Ovary (tissue), 7 donors: ENCODE measurements at regions not wholly inside any gene's neighbourhood (a gene's known extent, or its start where the extent isn't known, plus 50 kb on each side); places are given as distances from the start of the nearest gene placed in this dataset.

ENCODE experiments used
- DNase-seq, 5 donors: peaks; one replicate each; pipeline ENCODE4 v3.0.0-alpha.2; 2019 to 2020
- H3K27ac ChIP-seq, 2 donors: fragments of 200-600 bp; one replicate each; pipeline versions ENCODE4 v1.5.1 to v1.8.0; 2019 to 2022
- H3K27me3 ChIP-seq: fragments of 200-600 bp; one replicate; pipeline ENCODE4 v1.8.0; 2022
- H3K36me3 ChIP-seq: fragments of 200-600 bp; sonication (generic); one replicate; pipeline ENCODE4 v1.5.1; 2019
- H3K4me1 ChIP-seq: one replicate; pipeline ENCODE4 v1.8.1; 2013; ENCODE audit warnings: mild to moderate bottlenecking, moderate library complexity; ENCODE audit not compliant: insufficient read depth
- H3K4me3 ChIP-seq: fragments of 200-600 bp; sonication (generic); one replicate; pipeline ENCODE4 v1.5.1; 2017
- H3K9me3 ChIP-seq, 2 donors: fragments of 200-600 bp in 1 of 2; sonication (generic) in 1 of 2; one replicate each; pipeline versions ENCODE4 v1.5.1 to v1.8.1; 2013 to 2019; ENCODE audit warnings: mild to moderate bottlenecking in 1 of 2, moderate library complexity in 1 of 2
- CTCF ChIP-seq, 3 donors: fragments of 450-650 bp in 2 of 3; fragments of 200-600 bp in 1 of 3; IDR thresholded peaks; one replicate each; pipeline versions ENCODE4 v1.5.1 to v1.8.0; 2016 to 2022; ENCODE audit warnings: antibody characterized with exemption in 3 of 3, mild to moderate bottlenecking in 1 of 3
- EP300 ChIP-seq: sonication (generic); formaldehyde crosslinking; IDR thresholded peaks from one replicate; pipeline ENCODE4 v1.6.1; 2017; ENCODE audit warnings: antibody characterized with exemption
- POLR2A ChIP-seq: fragments of 450-650 bp; IDR thresholded peaks from one replicate; pipeline ENCODE4 v1.6.1; 2017; ENCODE audit warnings: antibody characterized with exemption, mild to moderate bottlenecking, moderate library complexity
- WGBS, 3 donors: extraction: QIAGEN DNeasy Blood & Tissue Kit in 1 of 3; methylation state at CpG; one replicate each; pipeline versions ENCODE4 v1.1.5 to v1.1.7; 2013 to 2017; 5-methylcytosine and 5-hydroxymethylcytosine counted together
- intact Hi-C, 4 donors: fragments of 100-400 bp; cut with DNase I; formaldehyde crosslinking; loops; one replicate each; pipeline versions ENCODE4 v1.11.0 to v1.15.1; 2022 to 2023
- donor health status: DM: no; HTN: no; CAD: no; lungs with moderate emphysema.
- donor health status: DM: no; HTN: no; CAD: no.
- donor health status: Bipolar disorder and iron deficiency.
- donor health status: DM: no; HTN: no; CAD: no.
- donor health status: DM: yes; HTN: yes; CAD: no.

GRCh38 chr2:15708865-15709820 lies 117.5 kb downstream of the DDX1 start:
- no peak overlapping the region for H3K27ac ChIP-seq

GRCh38 chr2:15711126-15711860 lies 119.6 kb downstream of the DDX1 start:
- WGBS, 3 donors, result 91 to 95% (median 95%) methylated on average over 4 of the region's 4 CpGs
- H3K9me3 ChIP-seq, result no peaks in the 10 kb centered on the region

More at GRCh38 chr2:15708865-15709820, 117.5 kb downstream of the DDX1 start:
- WGBS, 3 donors, result 60 to 67% (median 62%) methylated on average over 11 of the region's 11 CpGs
- no peak for DNase-seq
- intact Hi-C loops, result no loop called here
- no peaks in the 10 kb centered on the region for H3K9me3 ChIP-seq
- no peaks in the 10 kb centered on the region for H3K36me3 ChIP-seq
- peaks cover 8% of the 10 kb centered on the region for H3K4me1 ChIP-seq
- no peak overlapping the region for H3K4me3 ChIP-seq
- H3K27me3 ChIP-seq, result no peaks in the 10 kb centered on the region
- TF ChIP-seq EP300 (no peak), POLR2A (no peak), CTCF (IDR thresholded peaks at IDR 0.05) (no peak)

GRCh38 chr2:15712551-15713342 lies 121.1 kb downstream of the DDX1 start:
- DNase-seq, result no peak
- Histone ChIP-seq H3K9me3 (no peaks in the 10 kb centered on the region), H3K4me1 (no peaks in the 10 kb centered on the region), H3K27ac (no peak overlapping the region), H3K27me3 (no peaks in the 10 kb centered on the region), H3K4me3 (no peak overlapping the region), H3K36me3 (no peaks in the 10 kb centered on the region)
- TF ChIP-seq CTCF (IDR thresholded peaks at IDR 0.05) (no peak), POLR2A (no peak), EP300 (no peak)
- intact Hi-C loops, result no loop called here
- 82 to 85% (median 84%) methylated on average over 7 of the region's 7 CpGs for WGBS, 3 donors

More at GRCh38 chr2:15711126-15711860, 119.6 kb downstream of the DDX1 start:
- Histone ChIP-seq H3K36me3 (no peaks in the 10 kb centered on the region), H3K4me3 (no peak overlapping the region), H3K27ac (no peak overlapping the region), H3K4me1 (no peaks in the 10 kb centered on the region), H3K27me3 (no peaks in the 10 kb centered on the region)
- DNase-seq, result peak in 1 of 5 donors; percentile 11
- TF ChIP-seq EP300 (no peak), CTCF (IDR thresholded peaks at IDR 0.05) (no peak), POLR2A (no peak)
- intact Hi-C loops, result no loop called here

GRCh38 chr2:15713475-15713874 lies 121.8 kb downstream of the DDX1 start:
- 92 to 95% (median 93%) methylated on average over 4 of the region's 4 CpGs for WGBS, 3 donors
- DNase-seq, result no peak
- peaks cover 2% of the 10 kb centered on the region for H3K4me1 ChIP-seq
- intact Hi-C loops, result no loop called here
- no peaks in the 10 kb centered on the region for H3K9me3 ChIP-seq
- H3K36me3 ChIP-seq, result no peaks in the 10 kb centered on the region
- TF ChIP-seq CTCF (IDR thresholded peaks at IDR 0.05) (no peak), EP300 (no peak), POLR2A (no peak)
- H3K4me3 ChIP-seq, result no peak overlapping the region
- H3K27me3 ChIP-seq, result no peaks in the 10 kb centered on the region
- no peak overlapping the region for H3K27ac ChIP-seq
